Adrenal gland (tissue), 9 donors: ENCODE measurements at regions not wholly inside any gene's neighbourhood (a gene's known extent, or its start where the extent isn't known, plus 50 kb on each side); places are given as distances from the start of the nearest gene placed in this dataset.

ENCODE experiments used
- DNase-seq, 7 donors: peaks; one replicate each; pipeline ENCODE4 v3.0.0-alpha.2; 2019 to 2020
- H3K27ac ChIP-seq, 5 donors: fragments of 200-600 bp; sonication (generic) in 4 of 5; 1 replicate in 3 of 5; 2 replicates in 2 of 5; pipeline versions ENCODE4 v1.5.1 to v1.8.0; 2016 to 2020; ENCODE audit warnings: mild to moderate bottlenecking in 1 of 5
- H3K27me3 ChIP-seq: fragments of 200-600 bp; 2 replicates; pipeline ENCODE4 v1.8.0; 2021
- H3K36me3 ChIP-seq, 2 donors: fragments of 200-600 bp; replicated peaks in 1 of 2; 1 replicate in 1 of 2; 2 replicates in 1 of 2; pipeline versions ENCODE4 v1.5.1 to v1.8.0; 2018 to 2022
- H3K4me1 ChIP-seq, 2 donors: fragments of 200-600 bp; replicated peaks in 1 of 2; 1 replicate in 1 of 2; 2 replicates in 1 of 2; pipeline versions ENCODE4 v1.5.1 to v1.8.0; 2018 to 2021
- H3K4me3 ChIP-seq, 4 donors: fragments of 200-600 bp; sonication (generic) in 3 of 4; one replicate each; pipeline ENCODE4 v1.5.1; 2016 to 2018
- H3K9me3 ChIP-seq, 3 donors: fragments of 200-600 bp; sonication (generic) in 1 of 3; replicated peaks in 1 of 3; 1 replicate in 2 of 3; 2 replicates in 1 of 3; pipeline versions ENCODE4 v1.5.1 to v1.8.0; 2016 to 2021
- POLR2A ChIP-seq, 2 donors: fragments of 450-650 bp; IDR thresholded peaks; one replicate each; pipeline ENCODE4 v1.6.1; 2017; ENCODE audit warnings: antibody characterized with exemption in 2 of 2, mild to moderate bottlenecking in 2 of 2, moderate library complexity in 1 of 2
- WGBS, 4 donors: extraction: QIAGEN DNeasy Blood & Tissue Kit in 2 of 4; methylation state at CpG; one replicate each; pipeline versions ENCODE4 v1.1.5 to v1.1.7; 2013 to 2017; 5-methylcytosine and 5-hydroxymethylcytosine counted together
- intact Hi-C, 2 donors: fragments of 100-400 bp; cut with DNase I; formaldehyde crosslinking; loops; one replicate each; pipeline versions ENCODE4 v1.14.1 to v1.15.0; 2022 to 2023
- TF ChIP-seq, protein P1 (sequence below), 6 experiments: fragments of 450-650 bp in 4 of 6; fragments of 200-600 bp in 2 of 6; sonication (generic) in 1 of 6; IDR thresholded peaks; 1 replicate in 5 of 6; 2 replicates in 1 of 6; pipeline versions ENCODE4 v1.5.1 to v1.8.0; 2016 to 2021; ENCODE audit warnings: antibody characterized with exemption in 6 of 6, mild to moderate bottlenecking in 2 of 6, moderate library complexity in 1 of 6
- donor health status: healthy with polysubstance abuse.
- donor health status: Bipolar disorder and iron deficiency.
- donor health status: DM: yes; HTN: yes; CAD: no.
- donor health status: DM: no; HTN: no; CAD: no.
- donor health status: DM: no; HTN: no; CAD: no.

DNA sequence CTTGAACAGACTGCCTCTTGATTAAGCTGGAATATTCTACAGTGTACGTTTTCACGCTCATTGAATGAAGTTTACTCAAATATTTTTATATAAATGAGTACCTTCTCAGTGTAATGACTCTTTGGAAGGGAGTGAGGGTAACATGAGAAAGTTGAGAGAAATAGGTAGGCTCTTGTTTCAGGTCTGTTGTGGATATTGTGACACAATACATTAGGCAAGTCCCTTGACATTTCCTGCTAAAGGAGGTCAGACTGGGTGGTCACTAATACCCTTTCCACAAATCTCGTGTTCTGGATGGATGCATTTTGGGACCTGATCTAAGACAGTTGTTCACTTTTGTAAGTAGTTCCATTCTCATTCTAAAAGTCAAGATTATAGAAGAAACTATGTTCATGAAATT, 324.8 kb upstream of the AZI2 start:
- no peaks in the 10 kb centered on the region for H3K9me3 ChIP-seq
- H3K36me3 ChIP-seq = no peaks in the 10 kb centered on the region
- DNase-seq = no peak
- no peak overlapping the region for H3K27ac ChIP-seq
- no peak overlapping the region for H3K4me3 ChIP-seq
- H3K4me1 ChIP-seq = no peaks in the 10 kb centered on the region
- 69 to 82% (median 77%) methylated on average over 3 of the region's 3 CpGs for whole genome bisulfite sequencing, 4 donors
- H3K27me3 ChIP-seq = no peaks in the 10 kb centered on the region
- TF ChIP-seq POLR2A (IDR thresholded peaks at IDR 0.05) = no peak
- TF ChIP-seq, protein P1, sequence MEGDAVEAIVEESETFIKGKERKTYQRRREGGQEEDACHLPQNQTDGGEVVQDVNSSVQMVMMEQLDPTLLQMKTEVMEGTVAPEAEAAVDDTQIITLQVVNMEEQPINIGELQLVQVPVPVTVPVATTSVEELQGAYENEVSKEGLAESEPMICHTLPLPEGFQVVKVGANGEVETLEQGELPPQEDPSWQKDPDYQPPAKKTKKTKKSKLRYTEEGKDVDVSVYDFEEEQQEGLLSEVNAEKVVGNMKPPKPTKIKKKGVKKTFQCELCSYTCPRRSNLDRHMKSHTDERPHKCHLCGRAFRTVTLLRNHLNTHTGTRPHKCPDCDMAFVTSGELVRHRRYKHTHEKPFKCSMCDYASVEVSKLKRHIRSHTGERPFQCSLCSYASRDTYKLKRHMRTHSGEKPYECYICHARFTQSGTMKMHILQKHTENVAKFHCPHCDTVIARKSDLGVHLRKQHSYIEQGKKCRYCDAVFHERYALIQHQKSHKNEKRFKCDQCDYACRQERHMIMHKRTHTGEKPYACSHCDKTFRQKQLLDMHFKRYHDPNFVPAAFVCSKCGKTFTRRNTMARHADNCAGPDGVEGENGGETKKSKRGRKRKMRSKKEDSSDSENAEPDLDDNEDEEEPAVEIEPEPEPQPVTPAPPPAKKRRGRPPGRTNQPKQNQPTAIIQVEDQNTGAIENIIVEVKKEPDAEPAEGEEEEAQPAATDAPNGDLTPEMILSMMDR (IDR thresholded peaks at IDR 0.05) = no peak
- intact Hi-C loops = no loop called here

DNA sequence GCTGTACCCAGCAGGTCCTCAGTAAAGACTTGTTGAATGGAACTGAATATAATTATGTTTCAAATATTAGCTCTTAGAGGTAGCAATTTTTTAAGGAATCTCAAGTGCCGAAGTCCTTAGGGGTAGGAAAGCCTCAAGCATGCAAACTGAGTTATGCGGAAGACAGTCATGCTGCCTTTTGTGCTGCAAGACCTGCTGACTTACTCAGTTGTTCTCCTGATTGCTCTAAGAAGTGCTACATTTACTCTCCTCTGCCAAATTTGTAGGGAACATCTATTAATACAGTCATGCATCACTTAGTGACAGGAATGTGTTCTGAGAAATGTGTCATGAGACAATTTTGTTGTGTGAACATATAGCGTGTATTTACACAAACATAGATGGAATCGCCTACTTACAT, 325.6 kb upstream of the AZI2 start:
- intact Hi-C loops = no loop called here
- Histone ChIP-seq H3K4me1 (no peaks in the 10 kb centered on the region), H3K27me3 (no peaks in the 10 kb centered on the region), H3K4me3 (no peak overlapping the region), H3K27ac (no peak overlapping the region), H3K36me3 (no peaks in the 10 kb centered on the region), H3K9me3 (no peaks in the 10 kb centered on the region)
- no peak for DNase-seq
- TF ChIP-seq POLR2A (IDR thresholded peaks at IDR 0.05) = no peak
- TF ChIP-seq, protein P1 (IDR thresholded peaks at IDR 0.05) = no peak
- WGBS, 4 donors = 92 to 98% (median 94%) methylated on average over 4 of the region's 4 CpGs

DNA sequence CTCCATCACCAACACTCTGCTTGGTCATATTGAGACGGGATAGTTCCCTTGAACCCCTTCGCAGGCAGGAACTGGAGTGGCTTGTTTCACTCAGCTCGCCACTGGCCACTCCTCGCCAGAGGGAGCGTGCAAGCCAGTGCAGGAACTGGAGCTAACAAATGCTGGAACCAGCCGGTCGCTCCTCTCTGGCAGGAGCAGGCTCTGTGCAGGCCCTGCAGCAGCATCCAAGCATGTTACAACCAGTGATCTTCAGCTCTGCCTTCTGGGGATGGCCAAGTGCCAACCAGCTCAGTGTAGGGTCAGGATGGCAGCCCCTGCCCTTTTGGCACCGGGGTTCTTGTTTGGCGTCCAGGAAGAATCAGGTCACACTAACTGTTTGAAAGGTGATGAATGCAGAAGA, 329.0 kb upstream of the AZI2 start:
- whole genome bisulfite sequencing, 4 donors = 80 to 92% (median 86%) methylated on average over 7 to 9 of the region's 9 CpGs
- no peak overlapping the region for H3K4me3 ChIP-seq
- H3K36me3 ChIP-seq = no peaks in the 10 kb centered on the region
- no peak for TF ChIP-seq POLR2A (IDR thresholded peaks at IDR 0.05)
- TF ChIP-seq, protein P1 (IDR thresholded peaks at IDR 0.05) = no peak
- no peaks in the 10 kb centered on the region for H3K4me1 ChIP-seq
- DNase-seq = no peak
- H3K9me3 ChIP-seq = no peaks in the 10 kb centered on the region
- intact Hi-C loops = no loop called here
- no peak overlapping the region for H3K27ac ChIP-seq
- H3K27me3 ChIP-seq = no peaks in the 10 kb centered on the region

DNA sequence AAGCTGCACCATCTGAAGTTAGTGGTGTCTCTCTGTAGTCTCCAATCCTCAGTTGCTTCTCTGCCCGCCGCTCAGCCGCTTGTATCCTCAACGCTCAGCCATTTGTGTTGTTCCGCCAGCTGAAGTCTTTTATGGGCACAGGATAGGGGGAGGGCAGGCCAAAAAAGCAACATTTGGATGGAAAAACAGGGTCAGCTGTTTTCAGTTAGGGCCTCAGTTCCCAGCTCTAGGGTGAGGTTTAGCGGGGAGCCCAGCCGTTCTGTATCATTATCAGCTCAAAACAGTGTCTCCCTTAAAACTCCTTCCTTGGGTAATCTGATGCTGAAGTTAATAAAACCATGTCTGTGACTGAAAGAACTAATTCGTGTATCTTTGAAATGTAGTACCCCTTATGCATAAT, 329.5 kb upstream of the AZI2 start:
- intact Hi-C loops = no loop called here
- WGBS, 4 donors = 84 to 93% (median 85%) methylated on average over 8 of the region's 8 CpGs
- no peak for TF ChIP-seq POLR2A (IDR thresholded peaks at IDR 0.05)
- TF ChIP-seq, protein P1 (IDR thresholded peaks at IDR 0.05) = no peak
- H3K36me3 ChIP-seq = no peaks in the 10 kb centered on the region
- H3K27me3 ChIP-seq = no peaks in the 10 kb centered on the region
- H3K4me3 ChIP-seq = no peak overlapping the region
- no peaks in the 10 kb centered on the region for H3K4me1 ChIP-seq
- no peaks in the 10 kb centered on the region for H3K9me3 ChIP-seq
- H3K27ac ChIP-seq = no peak overlapping the region
- DNase-seq = no peak
